ENCODE measurements at regions not wholly inside any gene's neighbourhood (a gene's known extent, or its start where the extent isn't known, plus 50 kb on each side); places are given as distances from the start of the nearest gene placed in this dataset.

DNA sequence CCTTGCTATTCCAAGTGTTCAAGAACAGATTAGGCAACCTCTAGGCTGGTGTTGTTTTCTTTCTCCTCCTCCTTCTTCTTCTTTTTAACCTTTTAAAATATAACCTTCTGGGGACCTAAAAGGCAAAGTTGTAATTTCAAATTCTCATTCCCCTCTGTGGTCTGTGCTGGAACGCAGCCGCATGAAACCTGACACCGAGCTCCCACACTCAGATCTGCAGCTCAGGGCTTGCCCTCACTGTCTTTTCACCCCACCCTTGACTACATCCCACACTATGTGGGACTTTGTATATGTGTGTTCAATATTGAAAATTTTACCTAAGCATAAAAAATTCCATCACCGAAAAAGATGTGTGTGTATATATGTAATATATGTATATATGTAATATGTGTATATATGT is 62.0 kb upstream of the ARHGAP42 start:
- Histone ChIP-seq H3K4me2 (no peak overlapping the region), H3K9me2 (replicated peaks; ENCODE audit: insufficient read depth) (no peaks in the 10 kb centered on the region)

DNA sequence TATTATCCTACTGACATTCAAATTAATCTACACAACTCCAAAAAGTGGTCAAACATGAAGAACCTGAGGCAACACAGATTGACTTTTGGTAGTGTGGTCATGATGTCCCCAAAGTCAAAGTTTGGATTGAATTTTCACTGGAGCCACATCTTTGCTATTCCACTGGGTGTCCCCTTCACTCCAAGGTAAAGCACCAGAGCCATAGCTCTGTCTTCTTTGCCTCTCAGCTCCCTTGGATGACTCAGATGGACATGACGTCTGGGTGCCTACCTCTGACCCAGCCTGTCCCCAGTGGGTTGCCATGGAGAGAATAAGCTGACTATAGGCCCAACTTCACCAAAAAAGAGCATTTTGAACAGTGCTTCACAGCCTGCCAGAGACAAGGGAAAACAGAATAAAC is 57.4 kb upstream of the ARHGAP42 start:
- Histone ChIP-seq H4K20me1 (ENCODE audit: insufficient read depth, poor library complexity, severe bottlenecking) (no peaks in the 10 kb centered on the region), H3K36me3 (replicated peaks; ENCODE audit: insufficient read depth, low read depth) (no peaks in the 10 kb centered on the region), H3K9me3 (ENCODE audit: low read depth) (no peaks in the 10 kb centered on the region), H3K27ac (no peak overlapping the region), H3K4me2 (no peak overlapping the region), H3K9me2 (replicated peaks; ENCODE audit: insufficient read depth) (no peaks in the 10 kb centered on the region), H3K4me3 (no peak overlapping the region), H3K79me2 (no peaks in the 10 kb centered on the region), H3K27me3 (no peaks in the 10 kb centered on the region), H3K4me1 (ENCODE audit: insufficient read depth) (peaks cover 7% of the 10 kb centered on the region), H2AFZ (no peak overlapping the region)
- WGBS (ENCODE audit: low lambda C conversion rate, missing lambda C conversion rate) = 52% methylated on average over 1 of the region's 1 CpG
- no peak for DNase-seq (ENCODE audit: low spot score)
- TF ChIP-seq EZH2 (IDR thresholded peaks at IDR 0.05; ENCODE audit: borderline replicate concordance) (no peak), EZH2phosphoT487 (IDR thresholded peaks at IDR 0.05; ENCODE audit: low read depth, severe bottlenecking, unreplicated experiment) (no peak)
- TF ChIP-seq, protein P1, sequence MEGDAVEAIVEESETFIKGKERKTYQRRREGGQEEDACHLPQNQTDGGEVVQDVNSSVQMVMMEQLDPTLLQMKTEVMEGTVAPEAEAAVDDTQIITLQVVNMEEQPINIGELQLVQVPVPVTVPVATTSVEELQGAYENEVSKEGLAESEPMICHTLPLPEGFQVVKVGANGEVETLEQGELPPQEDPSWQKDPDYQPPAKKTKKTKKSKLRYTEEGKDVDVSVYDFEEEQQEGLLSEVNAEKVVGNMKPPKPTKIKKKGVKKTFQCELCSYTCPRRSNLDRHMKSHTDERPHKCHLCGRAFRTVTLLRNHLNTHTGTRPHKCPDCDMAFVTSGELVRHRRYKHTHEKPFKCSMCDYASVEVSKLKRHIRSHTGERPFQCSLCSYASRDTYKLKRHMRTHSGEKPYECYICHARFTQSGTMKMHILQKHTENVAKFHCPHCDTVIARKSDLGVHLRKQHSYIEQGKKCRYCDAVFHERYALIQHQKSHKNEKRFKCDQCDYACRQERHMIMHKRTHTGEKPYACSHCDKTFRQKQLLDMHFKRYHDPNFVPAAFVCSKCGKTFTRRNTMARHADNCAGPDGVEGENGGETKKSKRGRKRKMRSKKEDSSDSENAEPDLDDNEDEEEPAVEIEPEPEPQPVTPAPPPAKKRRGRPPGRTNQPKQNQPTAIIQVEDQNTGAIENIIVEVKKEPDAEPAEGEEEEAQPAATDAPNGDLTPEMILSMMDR (IDR thresholded peaks at IDR 0.05; ENCODE audit: poor library complexity) = no peak

More for the DNA sequence above, 62.0 kb upstream of the ARHGAP42 start:
- H2AFZ ChIP-seq = no peak overlapping the region
- no peak overlapping the region for H3K4me3 ChIP-seq
- no peak overlapping the region for H3K27ac ChIP-seq
- H3K79me2 ChIP-seq = no peaks in the 10 kb centered on the region
- no peaks in the 10 kb centered on the region for H3K4me1 ChIP-seq (ENCODE audit: insufficient read depth)
- H3K36me3 ChIP-seq (replicated peaks; ENCODE audit: insufficient read depth, low read depth) = no peaks in the 10 kb centered on the region
- TF ChIP-seq, protein P1 (IDR thresholded peaks at IDR 0.05; ENCODE audit: poor library complexity) = no peak
- TF ChIP-seq EZH2phosphoT487 (IDR thresholded peaks at IDR 0.05; ENCODE audit: low read depth, severe bottlenecking, unreplicated experiment) (no peak), EZH2 (IDR thresholded peaks at IDR 0.05; ENCODE audit: borderline replicate concordance) (no peak)
- no peaks in the 10 kb centered on the region for H3K9me3 ChIP-seq (ENCODE audit: low read depth)
- no peaks in the 10 kb centered on the region for H3K27me3 ChIP-seq
- WGBS (ENCODE audit: low lambda C conversion rate, missing lambda C conversion rate) = 72% methylated on average over 4 of the region's 4 CpGs
- DNase-seq (ENCODE audit: low spot score) = no peak
- no peaks in the 10 kb centered on the region for H4K20me1 ChIP-seq (ENCODE audit: insufficient read depth, poor library complexity, severe bottlenecking)

DNA sequence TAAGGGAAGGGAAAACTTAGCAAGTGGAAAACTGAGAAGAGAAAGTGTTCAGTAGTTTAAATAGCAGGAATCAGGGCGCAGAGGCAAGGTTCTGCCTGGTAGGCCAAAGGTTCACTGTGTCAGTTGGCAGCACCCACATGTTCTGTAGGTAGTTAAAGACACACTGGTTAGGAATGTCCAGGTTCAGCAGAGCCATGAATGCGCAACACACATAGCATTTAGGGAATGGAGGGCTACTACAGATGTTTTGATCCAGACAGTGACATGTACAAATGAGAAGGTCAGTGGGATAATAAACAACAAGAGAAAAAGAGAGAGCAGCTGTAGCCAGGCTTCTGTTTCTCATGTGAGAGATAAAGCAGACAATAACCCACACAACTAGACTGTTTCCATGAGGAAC is 56.2 kb upstream of the ARHGAP42 start:
- H3K27ac ChIP-seq = no peak overlapping the region
- H3K4me3 ChIP-seq = no peak overlapping the region
- no peaks in the 10 kb centered on the region for H3K9me3 ChIP-seq (ENCODE audit: low read depth)
- H3K4me2 ChIP-seq = no peak overlapping the region
- WGBS (ENCODE audit: low lambda C conversion rate, missing lambda C conversion rate) = 88% methylated on average over 2 of the region's 2 CpGs
- H3K27me3 ChIP-seq = no peaks in the 10 kb centered on the region
- H4K20me1 ChIP-seq (ENCODE audit: insufficient read depth, poor library complexity, severe bottlenecking) = no peaks in the 10 kb centered on the region
- no peak for DNase-seq (ENCODE audit: low spot score)
- TF ChIP-seq, protein P1 (IDR thresholded peaks at IDR 0.05; ENCODE audit: poor library complexity) = no peak
- no peak for TF ChIP-seq EZH2phosphoT487 (IDR thresholded peaks at IDR 0.05; ENCODE audit: low read depth, severe bottlenecking, unreplicated experiment)
- TF ChIP-seq EZH2 (IDR thresholded peaks at IDR 0.05; ENCODE audit: borderline replicate concordance) = no peak
- no peak overlapping the region for H2AFZ ChIP-seq
- no peaks in the 10 kb centered on the region for H3K79me2 ChIP-seq
- H3K36me3 ChIP-seq (replicated peaks; ENCODE audit: insufficient read depth, low read depth) = no peaks in the 10 kb centered on the region
- no peaks in the 10 kb centered on the region for H3K9me2 ChIP-seq (replicated peaks; ENCODE audit: insufficient read depth)
- peaks cover 7% of the 10 kb centered on the region for H3K4me1 ChIP-seq (ENCODE audit: insufficient read depth)

DNA sequence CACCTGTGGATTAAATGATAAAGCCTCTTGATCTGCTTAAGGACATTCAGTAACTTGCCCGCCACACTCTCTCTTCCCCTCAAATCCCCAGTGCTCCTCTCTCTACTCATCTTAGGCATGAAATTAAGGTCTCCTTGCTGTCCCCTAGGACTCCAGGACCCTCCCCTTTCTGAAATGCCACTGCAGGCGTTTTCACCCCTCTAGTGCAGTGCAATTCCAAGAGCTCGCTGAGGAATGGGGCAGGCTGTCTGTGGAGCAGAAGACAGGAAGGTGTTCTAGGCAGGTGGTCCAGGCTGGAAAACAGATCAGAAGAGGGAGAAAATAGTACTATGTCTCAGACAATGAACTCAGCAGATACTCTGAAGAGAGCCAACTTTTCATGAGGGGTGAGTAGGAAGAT is 55.8 kb upstream of the ARHGAP42 start:
- DNase-seq (ENCODE audit: low spot score) = no peak
- H4K20me1 ChIP-seq (ENCODE audit: insufficient read depth, poor library complexity, severe bottlenecking) = no peaks in the 10 kb centered on the region
- H3K9me2 ChIP-seq (replicated peaks; ENCODE audit: insufficient read depth) = no peaks in the 10 kb centered on the region
- H3K4me2 ChIP-seq = no peak overlapping the region
- no peaks in the 10 kb centered on the region for H3K36me3 ChIP-seq (replicated peaks; ENCODE audit: insufficient read depth, low read depth)
- no peak overlapping the region for H3K27ac ChIP-seq
- H3K79me2 ChIP-seq = no peaks in the 10 kb centered on the region
- no peak overlapping the region for H2AFZ ChIP-seq
- H3K4me1 ChIP-seq (ENCODE audit: insufficient read depth) = peaks cover 7% of the 10 kb centered on the region
- WGBS (ENCODE audit: low lambda C conversion rate, missing lambda C conversion rate) = 65% methylated on average over 3 of the region's 3 CpGs
- H3K27me3 ChIP-seq = no peaks in the 10 kb centered on the region
- no peaks in the 10 kb centered on the region for H3K9me3 ChIP-seq (ENCODE audit: low read depth)
- TF ChIP-seq, protein P1 (IDR thresholded peaks at IDR 0.05; ENCODE audit: poor library complexity) = no peak
- TF ChIP-seq EZH2phosphoT487 (IDR thresholded peaks at IDR 0.05; ENCODE audit: low read depth, severe bottlenecking, unreplicated experiment) (no peak), EZH2 (IDR thresholded peaks at IDR 0.05; ENCODE audit: borderline replicate concordance) (no peak)
- no peak overlapping the region for H3K4me3 ChIP-seq

Data from hepatocyte (in vitro differentiated cells).